ENCODE measurements at regions not wholly inside any gene's neighbourhood (a gene's known extent, or its start where the extent isn't known, plus 50 kb on each side); places are given as distances from the start of the nearest gene placed in this dataset.

DNA sequence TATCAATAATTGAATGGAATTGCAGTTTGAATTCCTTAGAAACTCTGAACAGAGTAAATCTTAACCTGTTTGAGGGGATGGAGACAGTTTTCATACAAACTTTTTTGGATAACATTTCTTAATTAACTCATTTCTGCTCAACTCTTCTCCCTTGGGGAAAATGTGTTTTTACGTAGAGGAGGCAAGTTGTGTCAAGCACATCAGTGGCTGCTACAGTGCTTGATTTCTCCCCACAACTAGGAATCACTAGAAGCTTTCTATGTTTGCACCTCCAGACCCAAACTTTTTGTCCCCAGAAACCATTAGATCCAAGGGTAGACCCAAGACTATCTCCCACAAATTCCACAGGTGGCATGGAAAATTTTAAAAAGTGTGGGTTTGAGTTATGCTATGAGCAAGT lies 658.9 kb upstream of the FSHR start:
- TF ChIP-seq, protein P1, sequence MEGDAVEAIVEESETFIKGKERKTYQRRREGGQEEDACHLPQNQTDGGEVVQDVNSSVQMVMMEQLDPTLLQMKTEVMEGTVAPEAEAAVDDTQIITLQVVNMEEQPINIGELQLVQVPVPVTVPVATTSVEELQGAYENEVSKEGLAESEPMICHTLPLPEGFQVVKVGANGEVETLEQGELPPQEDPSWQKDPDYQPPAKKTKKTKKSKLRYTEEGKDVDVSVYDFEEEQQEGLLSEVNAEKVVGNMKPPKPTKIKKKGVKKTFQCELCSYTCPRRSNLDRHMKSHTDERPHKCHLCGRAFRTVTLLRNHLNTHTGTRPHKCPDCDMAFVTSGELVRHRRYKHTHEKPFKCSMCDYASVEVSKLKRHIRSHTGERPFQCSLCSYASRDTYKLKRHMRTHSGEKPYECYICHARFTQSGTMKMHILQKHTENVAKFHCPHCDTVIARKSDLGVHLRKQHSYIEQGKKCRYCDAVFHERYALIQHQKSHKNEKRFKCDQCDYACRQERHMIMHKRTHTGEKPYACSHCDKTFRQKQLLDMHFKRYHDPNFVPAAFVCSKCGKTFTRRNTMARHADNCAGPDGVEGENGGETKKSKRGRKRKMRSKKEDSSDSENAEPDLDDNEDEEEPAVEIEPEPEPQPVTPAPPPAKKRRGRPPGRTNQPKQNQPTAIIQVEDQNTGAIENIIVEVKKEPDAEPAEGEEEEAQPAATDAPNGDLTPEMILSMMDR (IDR thresholded peaks at IDR 0.05; ENCODE audit: insufficient read depth, low read depth, low read length), result no peak
- no peak for TF ChIP-seq EZH2 (IDR thresholded peaks at IDR 0.05; ENCODE audit: insufficient read depth, low read length)
